Activated effector memory CD4-positive, alpha-beta T cell treated with Interleukin-2 at 50 U/mL for 16 hours (primary cell): ENCODE measurements at regions not wholly inside any gene's neighbourhood (a gene's known extent, or its start where the extent isn't known, plus 50 kb on each side); places are given as distances from the start of the nearest gene placed in this dataset.
"Not testable (repeated sequence)": the region's sequence is repeated elsewhere in the genome, so short reads cannot be mapped to it uniquely, and the experiment has no call there.

Source experiments
- DNase-seq: peaks from one replicate; pipeline ENCODE4 v3.0.0-alpha.2; 2020

DNA sequence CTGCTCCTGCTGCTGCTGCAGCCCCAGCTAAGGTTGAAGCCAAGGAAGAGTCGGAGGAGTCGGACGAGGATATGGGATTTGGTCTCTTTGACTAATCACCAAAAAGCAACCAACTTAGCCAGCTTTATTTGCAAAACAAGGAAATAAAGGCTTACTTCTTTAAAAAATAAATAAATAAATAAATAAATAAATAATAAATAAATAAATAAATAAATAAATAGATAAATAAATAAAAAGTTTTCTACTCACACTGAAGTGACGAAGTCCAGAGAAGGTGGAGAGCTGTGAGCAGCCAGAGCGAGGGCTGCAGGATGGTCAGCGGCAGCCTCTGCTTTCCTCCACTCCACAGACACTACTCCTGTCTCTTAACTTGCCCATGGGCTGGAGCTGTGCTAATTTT lies 105.6 kb upstream of the ATL2 start:
- not testable (repeated sequence) for DNase-seq

- no peak for DNase-seq
Measured at GRCh38 chr2:38480617-38481016, 103.5 kb upstream of the ATL2 start.

DNA sequence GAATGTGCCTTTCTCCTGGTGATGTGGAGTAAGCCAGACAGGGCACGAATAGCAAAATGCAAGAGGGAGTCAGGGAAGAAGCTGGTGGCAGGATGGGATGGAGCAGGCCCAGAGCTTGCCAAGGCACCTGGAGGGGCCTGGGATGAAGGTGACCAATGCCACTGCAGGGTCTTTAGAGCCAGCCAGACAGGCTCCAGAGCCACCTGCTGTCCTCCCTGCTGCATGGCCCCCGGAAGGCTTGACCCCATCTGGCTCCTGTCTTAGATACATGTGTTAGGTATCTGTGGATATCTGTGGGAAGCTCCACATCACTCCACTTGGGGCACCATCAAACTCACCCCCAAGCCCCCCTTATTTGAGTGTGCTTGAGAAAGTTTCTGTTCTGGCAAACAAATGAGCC lies 99.9 kb upstream of the ATL2 start:
- DNase-seq, result no peak

GRCh38 chr2:38475567-38475881 lies 98.5 kb upstream of the ATL2 start:
- no peak for DNase-seq

- no peak for DNase-seq
Measured at GRCh38 chr2:38474715-38475566, 97.9 kb upstream of the ATL2 start.

DNA sequence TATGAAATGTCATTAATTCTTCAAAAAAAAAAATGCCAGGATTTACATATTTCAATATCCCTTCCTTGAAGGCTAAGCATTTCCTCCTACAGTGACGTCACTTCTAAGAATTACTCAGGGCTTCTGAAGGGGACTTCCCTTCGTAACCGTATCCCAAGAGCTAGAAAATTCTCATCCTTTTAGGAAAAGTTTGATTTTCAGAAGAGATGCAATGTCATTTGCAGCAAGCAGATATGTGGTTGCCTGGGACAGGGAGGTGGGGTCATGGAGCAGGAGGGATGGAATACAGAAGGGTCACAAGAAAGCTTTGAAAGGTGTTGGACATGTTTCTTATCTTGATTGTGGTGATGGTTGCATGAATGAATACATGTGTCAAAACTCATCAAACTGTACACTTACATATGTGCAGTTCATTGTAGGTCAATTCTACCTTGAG lies 97.0 kb upstream of the ATL2 start:
- no peak for DNase-seq

- no peak for DNase-seq
Measured at GRCh38 chr2:38473333-38474005, 96.4 kb upstream of the ATL2 start.

DNA sequence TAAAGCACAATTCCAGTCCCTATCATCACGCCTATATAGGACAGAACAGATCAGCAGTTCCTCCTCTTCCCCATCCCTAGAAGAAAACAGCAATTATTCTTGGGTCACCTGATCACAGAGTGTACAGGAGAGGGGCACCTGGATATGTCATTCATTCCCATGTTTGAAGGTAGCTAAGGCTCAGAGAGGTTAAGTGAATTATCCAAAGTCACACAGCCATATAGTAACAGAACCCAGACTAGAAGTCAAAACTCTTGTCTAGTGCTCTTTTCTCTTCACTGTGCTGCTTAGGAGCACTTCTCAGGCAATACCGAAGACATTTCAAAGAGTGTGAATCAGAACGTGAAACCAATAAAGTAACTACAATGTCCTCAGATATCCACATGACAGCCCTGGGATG lies 93.0 kb upstream of the ATL2 start:
- DNase-seq, result no peak

DNA sequence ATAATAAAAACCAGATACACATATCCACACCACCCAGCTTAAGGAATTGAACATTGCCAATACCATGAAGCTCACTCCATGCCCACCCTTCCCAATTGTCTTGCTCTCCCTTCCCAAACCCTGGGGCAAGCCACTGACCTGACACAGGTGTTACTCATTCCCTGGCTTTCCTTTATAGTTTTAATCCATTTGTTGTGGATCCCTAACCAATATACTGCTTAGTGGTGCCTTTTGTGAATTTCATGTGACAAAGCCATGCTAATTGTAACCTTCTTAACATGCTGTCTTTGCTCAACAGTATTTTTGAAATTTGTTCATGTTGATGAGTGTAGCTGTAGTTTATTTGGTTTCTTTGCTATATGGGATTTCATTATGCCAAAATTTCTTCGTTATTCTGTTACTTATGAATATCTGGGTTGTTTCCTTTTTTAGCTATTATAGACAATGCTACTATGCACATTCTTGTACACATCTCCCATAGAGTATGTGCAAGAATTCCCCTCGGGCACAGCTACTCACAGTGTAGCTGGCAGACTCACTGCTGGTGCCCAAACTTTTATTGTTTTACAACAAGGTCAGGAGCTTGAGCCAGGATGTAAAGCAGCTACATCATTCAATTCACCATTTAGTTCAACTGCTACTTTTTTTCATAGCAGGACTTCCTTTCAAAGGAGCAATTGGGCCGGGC lies 90.8 kb upstream of the ATL2 start:
- DNase-seq, result no peak

DNA sequence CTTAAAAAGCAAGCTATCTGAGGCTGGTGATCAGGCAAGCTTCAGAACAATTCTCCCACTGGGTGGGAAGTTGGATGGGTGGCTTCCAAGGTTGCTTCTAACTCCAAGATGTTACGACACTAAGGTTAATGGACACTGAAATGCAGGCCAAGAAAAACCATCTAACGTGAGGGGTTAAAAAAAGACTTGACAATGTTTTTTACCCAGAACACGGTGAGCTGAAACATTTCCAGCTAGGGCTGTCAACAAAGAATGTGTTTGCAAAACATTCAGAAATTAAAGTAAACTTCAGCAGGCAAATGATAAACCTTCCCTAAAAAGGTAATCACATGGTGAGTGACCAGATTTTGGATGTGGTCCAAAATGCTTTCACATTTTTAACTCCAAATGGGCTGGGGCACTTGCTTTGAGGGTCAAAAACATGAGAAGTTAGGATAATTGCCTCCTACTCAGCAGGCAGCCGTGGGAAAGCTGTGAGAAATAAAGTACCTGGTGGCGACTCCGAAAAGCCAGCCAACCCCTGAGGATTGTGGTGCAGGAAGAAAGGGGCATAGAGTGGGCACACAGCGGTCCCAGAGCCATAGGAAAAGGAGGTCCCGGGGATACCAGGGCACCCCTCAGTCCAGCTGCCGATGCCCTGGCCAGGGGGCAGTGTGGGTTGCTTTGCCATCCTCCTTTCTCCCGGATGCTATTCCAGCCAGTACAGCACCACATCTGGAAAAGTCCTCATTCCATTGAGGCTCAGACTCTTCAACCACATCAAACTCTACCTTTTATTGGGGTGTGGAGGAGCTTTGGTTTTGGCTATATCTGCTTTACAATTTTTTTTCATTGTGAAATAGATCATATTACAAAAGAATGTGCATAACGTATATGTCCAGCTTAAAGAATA lies 90.0 kb upstream of the ATL2 start:
- no peak for DNase-seq

DNA sequence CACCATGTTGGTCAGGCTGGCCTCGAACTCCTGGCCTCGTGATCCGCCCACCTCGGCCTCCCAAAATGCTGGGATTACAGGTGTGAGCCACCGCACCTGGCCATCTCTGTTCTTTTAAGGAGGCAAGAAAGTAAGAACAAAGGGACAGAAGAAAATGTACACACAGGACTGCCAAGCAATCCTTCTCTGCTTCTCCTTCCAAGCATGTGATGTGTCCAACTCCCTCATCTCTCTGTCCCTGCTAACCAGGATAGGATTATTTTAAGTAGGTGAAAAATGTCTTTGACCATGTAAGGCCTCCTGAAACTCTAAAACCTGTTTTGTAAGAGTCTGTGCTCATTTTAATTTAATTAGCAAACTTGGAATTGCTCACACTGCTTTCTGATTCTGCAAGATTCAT lies 89.3 kb upstream of the ATL2 start:
- no peak for DNase-seq

DNA sequence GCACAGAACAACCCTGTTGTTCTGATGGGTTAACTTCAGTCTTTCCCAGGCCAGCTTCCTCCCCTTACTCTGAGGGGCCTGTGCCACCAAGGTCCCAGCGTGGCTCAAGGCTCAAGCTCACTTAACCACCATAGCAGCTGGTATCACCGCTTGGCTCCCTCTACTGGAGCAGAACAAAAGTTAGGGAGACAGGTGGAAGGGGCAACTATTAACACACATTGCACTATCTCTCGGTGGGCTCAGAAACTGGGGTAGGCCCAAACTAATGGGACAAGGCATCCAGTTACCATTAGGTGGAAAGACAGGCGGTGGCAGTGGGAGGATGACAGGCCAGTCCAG lies 88.7 kb upstream of the ATL2 start:
- no peak for DNase-seq

DNA sequence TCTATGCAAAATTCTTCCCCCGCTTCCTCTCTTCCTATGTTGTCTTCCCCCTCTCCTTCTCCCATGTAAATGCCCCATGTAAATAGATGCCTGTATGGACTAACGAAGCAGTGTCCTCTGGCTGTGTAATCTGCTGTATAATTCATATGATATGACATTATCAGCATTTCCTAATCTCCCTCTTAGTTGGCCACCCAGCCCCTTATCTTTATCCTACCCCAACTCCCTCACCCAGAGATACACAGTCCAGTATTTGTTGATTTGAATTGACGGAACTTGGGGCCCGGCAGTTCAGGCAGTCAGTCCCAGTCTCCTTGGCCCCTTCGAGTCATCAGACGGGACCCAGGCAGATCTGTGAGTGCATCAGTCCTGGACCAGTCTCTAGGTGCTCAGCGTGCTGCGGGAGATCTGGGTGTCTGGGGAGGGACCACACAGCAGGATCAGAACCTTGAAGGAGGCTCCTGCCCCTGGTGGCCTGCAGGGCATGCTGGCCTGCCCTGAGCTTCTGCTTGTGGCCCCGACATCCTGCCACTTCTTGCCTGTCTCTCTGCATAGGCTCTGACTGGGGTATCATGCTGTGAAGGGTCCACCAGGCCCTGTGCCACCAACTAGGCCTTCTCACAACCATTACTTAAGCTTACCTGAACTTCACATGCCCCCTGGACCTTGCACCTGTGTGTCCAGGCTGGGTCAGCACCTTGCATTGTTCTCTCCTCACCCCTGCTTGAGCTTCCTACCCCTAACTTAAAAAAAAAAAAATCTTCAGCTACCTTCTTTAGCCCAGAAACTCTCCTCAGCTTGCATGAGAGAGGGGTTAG lies 88.1 kb upstream of the ATL2 start:
- DNase-seq, result no peak

DNA sequence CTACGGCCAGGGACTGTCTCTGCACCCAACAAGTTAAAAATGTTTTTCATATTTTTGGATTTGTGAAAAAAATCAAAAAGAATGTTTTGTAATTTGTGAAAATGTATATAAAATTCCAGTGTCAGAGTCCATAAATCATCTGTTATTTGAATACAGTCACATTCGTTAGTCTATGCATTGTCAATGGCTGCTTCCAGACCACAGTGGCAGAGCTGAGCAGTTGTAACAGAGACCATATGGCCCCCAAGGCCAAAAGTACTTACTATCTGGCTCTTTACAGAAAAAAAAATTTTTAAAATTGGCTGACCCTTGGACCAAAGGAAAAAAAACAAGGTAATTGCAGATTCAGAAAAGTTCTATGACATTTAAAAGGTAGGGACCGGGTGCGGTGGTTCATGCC lies 86.7 kb upstream of the ATL2 start:
- no peak for DNase-seq

- no peak for DNase-seq
Measured at GRCh38 chr2:38462121-38462661, 85.1 kb upstream of the ATL2 start.

- DNase-seq, result no peak
Measured at GRCh38 chr2:38461470-38461869, 84.4 kb upstream of the ATL2 start.

- no peak for DNase-seq
Measured at GRCh38 chr2:38460313-38460712, 83.2 kb upstream of the ATL2 start.

- DNase-seq, result no peak
Measured at GRCh38 chr2:38454081-38454480, 77.0 kb upstream of the ATL2 start.

GRCh38 chr2:38451778-38452177 lies 74.7 kb upstream of the ATL2 start:
- not testable (repeated sequence) for DNase-seq

DNA sequence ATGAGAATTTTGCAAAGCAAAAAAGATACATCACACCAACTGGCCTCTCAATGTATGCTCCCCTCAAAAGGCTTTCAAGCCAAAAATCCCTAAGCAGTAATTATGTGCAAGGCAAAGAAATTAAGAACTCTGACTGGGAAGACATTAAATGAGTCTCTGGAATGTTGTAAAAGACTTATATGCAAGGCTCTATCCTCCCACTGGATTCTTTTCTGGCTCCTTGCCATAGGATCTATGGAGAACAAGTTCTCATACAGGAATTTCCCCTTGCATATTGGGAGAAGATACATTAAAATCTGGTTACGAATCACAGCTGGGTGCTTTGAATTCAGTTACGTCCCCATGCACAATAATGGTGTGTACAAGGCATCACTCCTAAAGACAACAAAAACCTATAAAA lies 73.4 kb upstream of the ATL2 start:
- no peak for DNase-seq

- no peak for DNase-seq
Measured at GRCh38 chr2:38448692-38449410, 71.8 kb upstream of the ATL2 start.
